ENCODE measurements at regions not wholly inside any gene's neighbourhood (a gene's known extent, or its start where the extent isn't known, plus 50 kb on each side); places are given as distances from the start of the nearest gene placed in this dataset.

GRCh38 chr9:108339251-108339650, 516.5 kb downstream of the ACTL7B start:
- Histone ChIP-seq H3K27ac (ENCODE audit: extremely low read depth, low read depth, low read length) (no peak overlapping the region), H3K36me3 (ENCODE audit: control insufficient read depth in 2 of 2, insufficient read depth in 1 of 2, low read length in 2 of 2) (no peaks in the 10 kb centered on the region), H3K4me1 (ENCODE audit: control insufficient read depth, insufficient read depth, low read length) (no peaks in the 10 kb centered on the region), H3K9me3 (ENCODE audit: control insufficient read depth, insufficient read depth, low read depth, low read length) (no peaks in the 10 kb centered on the region), H3K4me3 (ENCODE audit: low read depth, low read length) (no peak overlapping the region)
- ChIA-PET POLR2A (no interaction called here), CTCF (interaction anchor here (0.7 kb wide), 1 partner anchor 187 kb away, joined by 3 read pairs; no protein-coding TSS in a partner anchor)
- TF ChIP-seq ZXDB (tag by site-specific recombination; IDR thresholded peaks at IDR 0.05) (no peak), ZNF747 (tag by site-specific recombination; IDR thresholded peaks at IDR 0.05) (no peak), REPIN1 (tag by site-specific recombination; IDR thresholded peaks at IDR 0.05; ENCODE audit: low read depth) (no peak), ZNF768 (tag by site-specific recombination; IDR thresholded peaks at IDR 0.05) (no peak), ZNF341 (tag by site-specific recombination; IDR thresholded peaks at IDR 0.05; ENCODE audit: low read depth) (no peak)

DNA sequence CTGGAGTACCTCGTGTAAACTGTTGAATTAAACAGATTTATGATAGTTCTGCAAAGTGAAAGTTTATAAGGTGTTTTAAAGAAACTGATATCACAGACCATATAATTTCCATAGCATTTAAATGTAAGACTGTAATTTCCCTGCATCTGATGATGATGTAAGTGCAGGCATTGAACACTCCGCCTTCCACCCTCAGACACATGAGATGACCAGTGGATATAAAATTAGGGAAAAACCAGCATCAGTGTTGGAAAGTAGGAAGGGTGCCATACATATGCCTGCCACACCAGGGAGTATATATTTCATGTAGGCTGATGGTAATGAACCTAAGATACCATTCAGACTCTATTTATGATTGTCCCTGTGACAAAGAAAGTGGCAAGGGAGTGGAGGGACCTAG, 519.2 kb downstream of the ACTL7B start:
- no peaks in the 10 kb centered on the region for H3K36me3 ChIP-seq (ENCODE audit: control insufficient read depth in 2 of 2, insufficient read depth in 1 of 2, low read length in 2 of 2)
- H3K4me3 ChIP-seq (ENCODE audit: low read depth, low read length): no peak overlapping the region
- no peaks in the 10 kb centered on the region for H3K4me1 ChIP-seq (ENCODE audit: control insufficient read depth, insufficient read depth, low read length)
- CTCF ChIA-PET: no interaction called here
- no peak for TF ChIP-seq ZNF324 (tag by site-specific recombination; IDR thresholded peaks at IDR 0.05)
- TF ChIP-seq INSM2 (tag by site-specific recombination; IDR thresholded peaks at IDR 0.05): no peak
- no peak for TF ChIP-seq MYNN (tag by site-specific recombination; IDR thresholded peaks at IDR 0.05; ENCODE audit: borderline replicate concordance)
- TF ChIP-seq ZNF837 (tag by site-specific recombination; IDR thresholded peaks at IDR 0.05): no peak
- TF ChIP-seq ZNF76 (tag by site-specific recombination; IDR thresholded peaks at IDR 0.05; ENCODE audit: borderline replicate concordance, low read depth): no peak
- no peak for TF ChIP-seq MEIS1 (CRISPR knock-in tag; IDR thresholded peaks at IDR 0.05; ENCODE audit: borderline replicate concordance)
- no peak for TF ChIP-seq ZNF626 (tag by site-specific recombination; IDR thresholded peaks at IDR 0.05)
- TF ChIP-seq ZBTB10 (tag by site-specific recombination; IDR thresholded peaks at IDR 0.05): no peak
- TF ChIP-seq, protein P1, sequence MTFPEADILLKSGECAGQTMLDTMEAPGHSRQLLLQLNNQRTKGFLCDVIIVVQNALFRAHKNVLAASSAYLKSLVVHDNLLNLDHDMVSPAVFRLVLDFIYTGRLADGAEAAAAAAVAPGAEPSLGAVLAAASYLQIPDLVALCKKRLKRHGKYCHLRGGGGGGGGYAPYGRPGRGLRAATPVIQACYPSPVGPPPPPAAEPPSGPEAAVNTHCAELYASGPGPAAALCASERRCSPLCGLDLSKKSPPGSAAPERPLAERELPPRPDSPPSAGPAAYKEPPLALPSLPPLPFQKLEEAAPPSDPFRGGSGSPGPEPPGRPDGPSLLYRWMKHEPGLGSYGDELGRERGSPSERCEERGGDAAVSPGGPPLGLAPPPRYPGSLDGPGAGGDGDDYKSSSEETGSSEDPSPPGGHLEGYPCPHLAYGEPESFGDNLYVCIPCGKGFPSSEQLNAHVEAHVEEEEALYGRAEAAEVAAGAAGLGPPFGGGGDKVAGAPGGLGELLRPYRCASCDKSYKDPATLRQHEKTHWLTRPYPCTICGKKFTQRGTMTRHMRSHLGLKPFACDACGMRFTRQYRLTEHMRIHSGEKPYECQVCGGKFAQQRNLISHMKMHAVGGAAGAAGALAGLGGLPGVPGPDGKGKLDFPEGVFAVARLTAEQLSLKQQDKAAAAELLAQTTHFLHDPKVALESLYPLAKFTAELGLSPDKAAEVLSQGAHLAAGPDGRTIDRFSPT (tag by site-specific recombination; IDR thresholded peaks at IDR 0.05): no peak
- no peak for TF ChIP-seq ZXDB (tag by site-specific recombination; IDR thresholded peaks at IDR 0.05)
- TF ChIP-seq ZNF335 (tag by site-specific recombination; conservative IDR thresholded peaks at IDR 0.05): no peak
- TF ChIP-seq, protein P2, sequence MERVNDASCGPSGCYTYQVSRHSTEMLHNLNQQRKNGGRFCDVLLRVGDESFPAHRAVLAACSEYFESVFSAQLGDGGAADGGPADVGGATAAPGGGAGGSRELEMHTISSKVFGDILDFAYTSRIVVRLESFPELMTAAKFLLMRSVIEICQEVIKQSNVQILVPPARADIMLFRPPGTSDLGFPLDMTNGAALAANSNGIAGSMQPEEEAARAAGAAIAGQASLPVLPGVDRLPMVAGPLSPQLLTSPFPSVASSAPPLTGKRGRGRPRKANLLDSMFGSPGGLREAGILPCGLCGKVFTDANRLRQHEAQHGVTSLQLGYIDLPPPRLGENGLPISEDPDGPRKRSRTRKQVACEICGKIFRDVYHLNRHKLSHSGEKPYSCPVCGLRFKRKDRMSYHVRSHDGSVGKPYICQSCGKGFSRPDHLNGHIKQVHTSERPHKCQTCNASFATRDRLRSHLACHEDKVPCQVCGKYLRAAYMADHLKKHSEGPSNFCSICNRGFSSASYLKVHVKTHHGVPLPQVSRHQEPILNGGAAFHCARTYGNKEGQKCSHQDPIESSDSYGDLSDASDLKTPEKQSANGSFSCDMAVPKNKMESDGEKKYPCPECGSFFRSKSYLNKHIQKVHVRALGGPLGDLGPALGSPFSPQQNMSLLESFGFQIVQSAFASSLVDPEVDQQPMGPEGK (tag by site-specific recombination; IDR thresholded peaks at IDR 0.05): no peak
- TF ChIP-seq ZNF548 (tag by site-specific recombination; IDR thresholded peaks at IDR 0.05): no peak
- TF ChIP-seq AEBP2 (tag by site-specific recombination; IDR thresholded peaks at IDR 0.05; ENCODE audit: borderline replicate concordance): no peak
- no peak for TF ChIP-seq ZBTB48 (tag by site-specific recombination; IDR thresholded peaks at IDR 0.05)
- POLR2A ChIA-PET: no interaction called here
- no peaks in the 10 kb centered on the region for H3K9me3 ChIP-seq (ENCODE audit: control insufficient read depth, insufficient read depth, low read depth, low read length)
- H3K27ac ChIP-seq (ENCODE audit: extremely low read depth, low read depth, low read length): no peak overlapping the region
